HG03432 (cell line): ENCODE measurements at regions not wholly inside any gene's neighbourhood (a gene's known extent, or its start where the extent isn't known, plus 50 kb on each side); places are given as distances from the start of the nearest gene placed in this dataset.

Experiments used
- ATAC-seq: cut with Tn5 transposase; IDR thresholded peaks from one replicate; pipeline ENCODE4 v1.9.1; 2021; ENCODE audit warnings: mild to moderate bottlenecking, moderate library complexity; ENCODE audit not compliant: unreplicated experiment

- ATAC-seq, result no peak
Observed at GRCh38 chr3:99016452-99016851, 115.0 kb upstream of the DCBLD2 start.

- ATAC-seq, result no peak
Observed at GRCh38 chr3:99013777-99014315, 112.4 kb upstream of the DCBLD2 start.

GRCh38 chr3:99013077-99013476 is 111.6 kb upstream of the DCBLD2 start:
- no peak for ATAC-seq

- peak; percentile 95 for ATAC-seq
Observed at GRCh38 chr3:99012051-99012450, 110.6 kb upstream of the DCBLD2 start.

- ATAC-seq, result no peak
Observed at GRCh38 chr3:99009851-99010250, 108.4 kb upstream of the DCBLD2 start.

GRCh38 chr3:99006686-99007085 is 105.2 kb upstream of the DCBLD2 start:
- no peak for ATAC-seq

GRCh38 chr3:98999675-99000074 is 98.2 kb upstream of the DCBLD2 start:
- ATAC-seq, result no peak

GRCh38 chr3:98994128-98994762 is 92.8 kb upstream of the DCBLD2 start:
- ATAC-seq, result no peak

- no peak for ATAC-seq
Observed at GRCh38 chr3:98991393-98991792, 89.9 kb upstream of the DCBLD2 start.

- ATAC-seq, result no peak
Observed at GRCh38 chr3:98990657-98991056, 89.2 kb upstream of the DCBLD2 start.

GRCh38 chr3:98986073-98986472 is 84.6 kb upstream of the DCBLD2 start:
- ATAC-seq, result no peak

GRCh38 chr3:98985431-98985830 is 83.9 kb upstream of the DCBLD2 start:
- ATAC-seq, result no peak

GRCh38 chr3:98984024-98984423 is 82.5 kb upstream of the DCBLD2 start:
- ATAC-seq, result no peak

- no peak for ATAC-seq
Observed at GRCh38 chr3:98982351-98982750, 80.9 kb upstream of the DCBLD2 start.

- ATAC-seq, result peak; percentile 94
Observed at GRCh38 chr3:98980915-98981596, 79.6 kb upstream of the DCBLD2 start.

GRCh38 chr3:98979296-98979695 is 77.8 kb upstream of the DCBLD2 start:
- no peak for ATAC-seq

- no peak for ATAC-seq
Observed at GRCh38 chr3:98978068-98978811, 76.7 kb upstream of the DCBLD2 start.

- ATAC-seq, result peak; percentile 32
Observed at GRCh38 chr3:98977520-98977919, 76.0 kb upstream of the DCBLD2 start.

- ATAC-seq, result no peak
Observed at GRCh38 chr3:98974442-98974841, 72.9 kb upstream of the DCBLD2 start.

GRCh38 chr3:98972720-98973119 is 71.2 kb upstream of the DCBLD2 start:
- ATAC-seq, result no peak

- no peak for ATAC-seq
Observed at GRCh38 chr3:98972155-98972554, 70.7 kb upstream of the DCBLD2 start.

GRCh38 chr3:98971169-98971681 is 69.7 kb upstream of the DCBLD2 start:
- no peak for ATAC-seq
